Fibroblast of pulmonary artery (primary cell): ENCODE measurements at regions not wholly inside any gene's neighbourhood (a gene's known extent, or its start where the extent isn't known, plus 50 kb on each side); places are given as distances from the start of the nearest gene placed in this dataset.

Source experiments
- DNase-seq: peaks from one replicate; pipeline ENCODE4 v3.0.0-alpha.2; 2010; ENCODE audit warnings: low read depth
- H3K4me3 ChIP-seq: replicated peaks from 2 replicates; pipeline ENCODE4 v1.5.1; 2011; ENCODE audit warnings: low read depth, mild to moderate bottlenecking, control low read depth, low read length, moderate library complexity
- TF ChIP-seq, protein P1 (sequence below): IDR thresholded peaks from 2 replicates; pipeline ENCODE4 v1.5.1; 2011; ENCODE audit warnings: mild to moderate bottlenecking, control low read depth, low read length, inconsistent platforms; ENCODE audit errors: missing control alignments

DNA sequence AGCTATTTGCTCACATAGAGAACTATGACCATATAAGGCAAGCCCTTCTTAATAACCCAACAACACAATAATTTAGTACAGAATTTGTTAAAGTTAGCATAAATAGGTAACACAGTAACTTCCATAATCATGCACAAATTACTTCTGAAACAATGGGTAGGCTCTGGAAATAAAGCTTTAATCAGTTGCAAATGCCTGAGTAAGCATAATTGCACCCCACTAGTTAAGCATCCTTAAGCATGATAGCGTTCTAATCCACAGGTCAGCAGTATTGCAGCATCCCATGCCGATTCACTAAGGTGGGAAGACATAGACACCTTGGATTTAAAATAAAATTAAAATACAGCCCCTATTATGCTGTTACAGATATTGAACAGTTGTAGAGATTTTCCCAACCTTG is 161.7 kb downstream of the DHX15 start:
- H3K4me3 ChIP-seq, result no peak overlapping the region
- TF ChIP-seq, protein P1, sequence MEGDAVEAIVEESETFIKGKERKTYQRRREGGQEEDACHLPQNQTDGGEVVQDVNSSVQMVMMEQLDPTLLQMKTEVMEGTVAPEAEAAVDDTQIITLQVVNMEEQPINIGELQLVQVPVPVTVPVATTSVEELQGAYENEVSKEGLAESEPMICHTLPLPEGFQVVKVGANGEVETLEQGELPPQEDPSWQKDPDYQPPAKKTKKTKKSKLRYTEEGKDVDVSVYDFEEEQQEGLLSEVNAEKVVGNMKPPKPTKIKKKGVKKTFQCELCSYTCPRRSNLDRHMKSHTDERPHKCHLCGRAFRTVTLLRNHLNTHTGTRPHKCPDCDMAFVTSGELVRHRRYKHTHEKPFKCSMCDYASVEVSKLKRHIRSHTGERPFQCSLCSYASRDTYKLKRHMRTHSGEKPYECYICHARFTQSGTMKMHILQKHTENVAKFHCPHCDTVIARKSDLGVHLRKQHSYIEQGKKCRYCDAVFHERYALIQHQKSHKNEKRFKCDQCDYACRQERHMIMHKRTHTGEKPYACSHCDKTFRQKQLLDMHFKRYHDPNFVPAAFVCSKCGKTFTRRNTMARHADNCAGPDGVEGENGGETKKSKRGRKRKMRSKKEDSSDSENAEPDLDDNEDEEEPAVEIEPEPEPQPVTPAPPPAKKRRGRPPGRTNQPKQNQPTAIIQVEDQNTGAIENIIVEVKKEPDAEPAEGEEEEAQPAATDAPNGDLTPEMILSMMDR, result no peak
- no peak for DNase-seq

DNA sequence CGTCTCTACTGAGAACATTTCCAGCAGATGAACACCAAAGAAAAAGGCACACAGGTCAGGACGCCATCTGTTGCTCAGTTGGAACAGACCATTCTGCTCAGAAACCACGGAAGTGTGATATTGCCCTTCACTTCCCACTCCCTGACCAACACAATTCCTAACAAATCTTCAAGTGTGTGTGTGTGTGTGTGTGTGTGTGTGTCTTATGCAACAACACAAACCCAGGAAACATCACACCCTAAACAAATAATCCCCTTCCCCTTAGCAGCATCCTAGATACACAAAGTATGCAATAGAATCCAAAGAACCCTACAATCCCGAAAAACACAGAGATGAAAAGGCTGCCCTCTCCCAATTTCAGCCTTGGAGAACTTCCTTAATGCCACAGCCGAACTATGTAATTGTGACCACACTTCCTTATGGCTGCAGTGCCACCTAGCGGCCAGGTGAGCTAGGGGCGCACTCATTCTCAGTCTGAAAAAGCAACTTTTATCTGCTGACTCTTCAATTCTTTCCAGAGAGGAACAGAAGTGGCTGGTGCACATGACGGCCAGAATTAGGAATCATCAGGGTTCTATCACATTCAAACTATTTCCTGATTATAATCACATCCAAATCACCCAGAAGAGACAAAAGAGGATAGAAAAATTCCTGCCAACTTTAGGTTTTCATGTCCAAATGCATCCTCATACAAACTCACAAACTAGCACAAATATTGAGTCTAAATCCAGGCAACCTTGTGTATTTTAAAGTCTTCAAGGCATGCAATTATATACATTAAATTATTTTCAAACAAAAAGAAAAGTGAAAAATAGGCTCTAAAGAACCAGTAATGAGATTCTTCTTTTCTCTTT is 164.9 kb downstream of the DHX15 start:
- DNase-seq, result peak; percentile 73
- H3K4me3 ChIP-seq, result no peak overlapping the region
- TF ChIP-seq, protein P1, result peak; percentile 94

DNA sequence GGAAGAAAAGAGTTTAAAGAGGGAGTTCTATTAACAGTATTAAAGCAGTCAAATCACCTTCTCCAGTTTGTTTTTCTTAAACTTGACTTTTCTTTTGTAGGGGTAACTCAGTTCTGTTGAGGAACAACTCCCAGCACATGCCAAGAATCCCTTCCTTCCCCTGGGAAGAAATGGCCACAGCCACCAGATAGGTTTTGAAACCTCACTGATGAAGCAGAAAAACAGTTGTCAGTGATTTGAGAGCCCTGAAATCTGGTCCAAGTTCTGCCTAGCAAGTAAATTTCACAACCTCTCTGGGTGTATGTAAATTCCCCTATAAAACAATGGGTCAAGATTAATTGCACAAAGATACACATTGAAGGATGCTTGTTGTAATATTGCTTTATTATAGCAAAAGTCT is 167.1 kb downstream of the DHX15 start:
- no peak overlapping the region for H3K4me3 ChIP-seq
- TF ChIP-seq, protein P1, result no peak
- DNase-seq, result no peak

DNA sequence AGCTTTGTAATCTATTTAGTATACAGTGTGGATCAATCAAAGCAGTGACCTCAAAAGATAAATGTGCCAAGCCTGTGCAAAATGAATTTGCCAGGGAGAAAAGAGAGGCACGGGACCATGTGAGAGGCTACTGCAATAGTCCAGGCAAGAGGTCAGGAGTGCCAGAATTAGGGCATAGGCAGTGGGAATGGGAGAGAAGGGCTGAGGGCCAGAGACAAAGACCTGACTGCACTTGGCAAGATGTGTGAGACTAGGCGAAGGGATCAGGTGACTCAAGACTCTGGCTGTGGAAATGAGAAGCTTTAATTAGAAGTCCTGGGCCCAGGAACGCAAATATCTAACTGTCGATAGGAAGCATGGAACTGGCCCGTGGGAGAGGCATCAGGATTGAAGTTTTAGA is 168.1 kb downstream of the DHX15 start:
- DNase-seq, result no peak
- H3K4me3 ChIP-seq, result no peak overlapping the region
- TF ChIP-seq, protein P1, result no peak

DNA sequence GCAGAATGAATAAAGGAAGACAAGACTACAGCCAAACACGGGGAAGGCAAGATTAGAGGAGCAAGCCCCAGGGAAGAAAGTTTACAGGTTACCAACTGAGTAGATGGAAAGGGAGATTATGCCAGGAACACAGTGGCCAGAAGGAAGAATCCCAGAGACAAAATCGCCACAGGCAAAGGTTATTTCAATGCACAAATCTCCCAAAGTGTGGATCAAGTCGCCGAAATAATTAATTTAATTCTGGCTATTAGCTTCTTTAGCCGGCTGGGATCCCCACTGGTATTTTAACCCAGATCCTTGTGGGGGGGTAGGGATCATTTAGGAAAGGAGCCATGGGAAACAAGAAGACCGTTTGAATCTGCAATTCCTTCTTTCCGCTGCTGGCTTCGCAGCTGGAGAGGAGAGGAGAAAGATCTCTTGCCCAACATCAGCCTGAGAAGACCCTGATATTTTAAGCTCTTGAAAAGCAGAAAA is 171.0 kb downstream of the DHX15 start:
- TF ChIP-seq, protein P1, result no peak
- no peak for DNase-seq
- no peak overlapping the region for H3K4me3 ChIP-seq

DNA sequence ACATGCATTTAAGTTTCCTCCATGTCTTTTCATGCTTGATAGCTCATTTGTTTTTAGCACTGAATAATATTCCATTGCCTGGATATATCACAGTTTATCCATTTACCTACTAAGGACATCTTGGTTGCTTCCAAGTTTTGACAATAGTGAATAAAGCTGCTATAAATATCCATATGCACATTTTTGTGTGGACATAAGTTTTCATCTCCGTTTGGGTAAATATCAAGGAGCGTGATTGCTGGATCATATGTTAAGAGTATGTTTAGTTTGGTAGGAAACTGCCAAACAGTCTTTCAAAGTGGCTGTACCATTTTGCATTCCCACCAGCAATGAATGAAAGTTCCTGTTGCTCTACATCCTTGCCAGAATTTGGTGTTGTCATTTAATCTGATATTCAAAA is 172.5 kb downstream of the DHX15 start:
- no peak overlapping the region for H3K4me3 ChIP-seq
- TF ChIP-seq, protein P1, result no peak
- no peak for DNase-seq

DNA sequence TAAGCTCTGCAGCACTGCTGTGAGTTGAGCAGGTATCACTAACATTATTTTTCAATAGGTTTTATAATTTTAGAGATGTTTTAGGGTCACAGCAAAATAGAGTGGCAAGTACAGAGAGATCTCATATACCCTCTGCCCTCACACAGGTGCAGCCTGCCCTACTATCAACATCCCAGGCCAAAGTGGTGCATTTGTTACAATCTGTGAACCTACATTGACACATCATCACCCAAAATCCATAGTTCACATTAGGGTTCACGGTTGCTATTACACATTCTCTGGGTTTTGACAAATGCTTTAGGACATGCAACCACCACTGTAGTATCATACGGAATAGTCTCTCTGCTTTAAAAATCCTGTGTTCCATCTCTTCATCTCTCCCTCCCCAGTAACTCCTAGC is 173.1 kb downstream of the DHX15 start:
- no peak for DNase-seq
- TF ChIP-seq, protein P1, result no peak
- H3K4me3 ChIP-seq, result no peak overlapping the region
